ENCODE measurements at regions not wholly inside any gene's neighbourhood (a gene's known extent, or its start where the extent isn't known, plus 50 kb on each side); places are given as distances from the start of the nearest gene placed in this dataset.

DNA sequence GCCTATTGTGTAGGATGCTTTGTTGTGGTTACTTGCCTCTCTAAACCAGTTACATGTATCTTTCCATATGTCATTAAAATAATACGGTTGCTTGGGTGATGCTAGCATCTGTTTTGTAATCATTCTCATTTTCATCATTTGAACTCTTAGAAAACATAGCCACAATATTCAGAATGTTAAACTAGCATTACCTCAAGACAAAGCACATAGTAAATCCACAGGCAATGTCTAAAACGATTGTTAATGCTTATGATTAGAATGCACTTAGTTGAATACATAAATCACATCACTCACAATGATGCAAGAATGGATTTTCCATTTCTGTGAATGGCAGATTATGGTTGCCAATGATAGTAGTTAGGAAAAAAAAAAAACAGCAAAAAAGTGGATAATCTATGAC, 110.0 kb upstream of the NAALADL2 start:
- no peaks in the 10 kb centered on the region for H3K9me3 ChIP-seq (ENCODE audit: low read depth, low read length)
- TF ChIP-seq EZH2 (IDR thresholded peaks at IDR 0.05) (no peak), POLR2AphosphoS5 (IDR thresholded peaks at IDR 0.05; ENCODE audit: borderline replicate concordance, low read depth, low read length) (no peak), FOXP2 (optimal IDR thresholded peaks at IDR 0.05; ENCODE audit: control extremely low read depth, extremely low read length, insufficient read depth) (no peak)
- H3K36me3 ChIP-seq (ENCODE audit: insufficient read depth, low read length) = no peaks in the 10 kb centered on the region
- no peak for DNase-seq (ENCODE audit: low read depth, low spot score)
- no peak overlapping the region for H3K27ac ChIP-seq
- H3K9ac ChIP-seq (ENCODE audit: insufficient read length) = no peak overlapping the region
- no peak overlapping the region for H3K4me3 ChIP-seq

DNA sequence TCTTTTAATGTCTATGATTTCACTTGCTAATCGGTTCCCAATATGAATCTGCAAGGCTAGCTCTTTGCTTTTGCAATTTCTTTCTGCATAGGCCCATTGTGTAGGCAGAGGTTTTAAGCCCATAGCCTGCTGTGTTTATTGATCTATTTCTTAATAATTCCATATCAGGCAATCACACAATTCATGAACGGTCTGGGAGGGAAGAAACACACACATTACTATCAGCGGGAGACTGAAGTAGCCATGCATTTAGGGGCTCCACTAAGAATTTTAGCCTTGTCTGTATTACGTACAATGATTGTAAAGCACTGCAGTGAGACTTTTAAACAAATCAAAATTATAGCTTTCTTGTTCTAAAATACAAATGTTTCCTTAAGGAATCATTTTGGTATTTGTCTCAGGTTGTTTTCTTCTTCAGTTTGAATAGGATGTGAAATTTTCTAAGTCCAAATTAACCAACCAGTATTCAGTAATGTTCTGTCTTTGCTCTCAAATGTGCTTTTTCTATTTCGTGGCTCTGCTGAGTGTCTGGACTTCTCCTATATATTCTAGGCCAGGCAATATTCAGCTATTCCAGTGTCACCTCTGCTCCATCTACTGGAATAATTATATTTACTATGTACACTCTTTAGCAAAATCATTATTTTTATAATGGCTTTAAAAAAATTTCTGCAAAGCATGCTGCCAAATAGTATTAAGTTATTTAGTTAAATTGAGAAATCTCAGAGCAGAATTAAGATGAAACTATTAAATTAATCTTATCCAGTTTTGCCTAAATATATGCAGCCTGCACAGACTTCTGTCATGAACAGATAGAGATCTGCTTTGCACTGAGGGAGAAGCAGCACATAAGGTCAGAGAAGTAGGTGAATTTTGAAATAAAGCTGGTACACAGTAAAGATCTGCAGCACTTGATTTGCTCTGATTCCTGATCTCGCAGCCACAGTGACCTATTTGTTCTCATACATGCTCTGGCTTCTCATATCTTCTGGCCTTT, 103.0 kb upstream of the NAALADL2 start:
- TF ChIP-seq EZH2 (IDR thresholded peaks at IDR 0.05) (no peak), FOXP2 (optimal IDR thresholded peaks at IDR 0.05; ENCODE audit: control extremely low read depth, extremely low read length, insufficient read depth) (no peak), POLR2AphosphoS5 (IDR thresholded peaks at IDR 0.05; ENCODE audit: borderline replicate concordance, low read depth, low read length) (no peak)

GRCh38 chr3:174758943-174759342, 100.2 kb upstream of the NAALADL2 start:
- Histone ChIP-seq H3K36me3 (ENCODE audit: insufficient read depth, low read length) (no peaks in the 10 kb centered on the region), H3K9ac (ENCODE audit: insufficient read length) (no peak overlapping the region), H3K4me3 (no peak overlapping the region), H3K27ac (no peak overlapping the region), H3K9me3 (ENCODE audit: low read depth, low read length) (no peaks in the 10 kb centered on the region)
- TF ChIP-seq FOXP2 (optimal IDR thresholded peaks at IDR 0.05; ENCODE audit: control extremely low read depth, extremely low read length, insufficient read depth) = no peak
- no peak for TF ChIP-seq EZH2 (IDR thresholded peaks at IDR 0.05)
- TF ChIP-seq POLR2AphosphoS5 (IDR thresholded peaks at IDR 0.05; ENCODE audit: borderline replicate concordance, low read depth, low read length) = no peak
- no peak for DNase-seq (ENCODE audit: low read depth, low spot score)

More for the DNA sequence above, 103.0 kb upstream of the NAALADL2 start:
- H3K9me3 ChIP-seq (ENCODE audit: low read depth, low read length) = no peaks in the 10 kb centered on the region
- no peak for DNase-seq (ENCODE audit: low read depth, low spot score)
- H3K9ac ChIP-seq (ENCODE audit: insufficient read length) = no peak overlapping the region
- no peaks in the 10 kb centered on the region for H3K36me3 ChIP-seq (ENCODE audit: insufficient read depth, low read length)
- no peak overlapping the region for H3K4me3 ChIP-seq
- H3K27ac ChIP-seq = no peak overlapping the region

DNA sequence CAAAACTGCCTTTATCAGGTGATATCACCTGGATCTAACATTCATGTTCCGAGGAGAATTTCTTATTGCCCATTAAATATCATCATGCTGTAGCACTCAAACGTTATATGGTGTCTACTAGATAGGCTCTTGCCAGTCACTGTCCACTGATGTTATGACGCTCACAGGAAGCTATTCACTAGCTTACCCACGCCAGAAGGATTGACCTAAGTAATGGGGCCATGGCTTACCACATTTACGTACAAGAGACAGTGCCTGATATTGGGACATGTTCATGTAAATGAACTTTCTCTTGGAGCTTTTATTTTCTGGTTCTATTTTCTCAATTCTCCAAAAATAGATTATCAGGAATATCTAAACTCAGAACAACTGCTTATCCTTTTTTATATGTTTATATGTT, 91.7 kb upstream of the NAALADL2 start:
- no peak overlapping the region for H3K9ac ChIP-seq (ENCODE audit: insufficient read length)
- H3K9me3 ChIP-seq (ENCODE audit: low read depth, low read length) = no peaks in the 10 kb centered on the region
- H3K4me3 ChIP-seq = no peak overlapping the region
- no peak overlapping the region for H3K27ac ChIP-seq
- DNase-seq (ENCODE audit: low read depth, low spot score) = no peak
- TF ChIP-seq EZH2 (IDR thresholded peaks at IDR 0.05) = no peak
- TF ChIP-seq POLR2AphosphoS5 (IDR thresholded peaks at IDR 0.05; ENCODE audit: borderline replicate concordance, low read depth, low read length) = no peak
- no peak for TF ChIP-seq FOXP2 (optimal IDR thresholded peaks at IDR 0.05; ENCODE audit: control extremely low read depth, extremely low read length, insufficient read depth)
- no peaks in the 10 kb centered on the region for H3K36me3 ChIP-seq (ENCODE audit: insufficient read depth, low read length)

DNA sequence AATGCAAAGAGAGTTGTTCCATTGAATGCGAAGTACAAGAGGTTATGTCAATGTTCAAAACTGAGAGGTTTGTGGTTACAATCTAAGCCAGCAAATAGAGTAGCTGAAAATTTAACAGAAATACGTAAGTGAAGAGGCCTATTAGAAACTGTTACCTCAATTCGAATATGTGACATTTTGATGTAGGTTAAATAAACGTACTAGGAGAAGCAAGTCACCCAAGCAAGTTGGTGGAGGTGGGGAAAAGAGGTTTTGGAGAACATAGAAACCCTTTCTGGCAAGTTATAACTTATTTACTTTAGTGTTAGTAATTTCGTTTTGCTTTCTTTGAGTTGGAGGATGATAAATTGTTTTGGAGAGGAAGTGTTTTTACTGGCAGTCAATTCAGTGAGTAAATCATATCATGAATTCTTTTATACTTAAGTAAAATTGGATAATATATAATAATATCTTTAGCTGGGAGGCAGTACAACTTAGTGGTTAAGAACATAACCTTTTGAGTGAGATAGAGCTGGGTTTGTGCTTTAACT, 91.2 kb upstream of the NAALADL2 start:
- Histone ChIP-seq H3K36me3 (ENCODE audit: insufficient read depth, low read length) (no peaks in the 10 kb centered on the region), H3K9me3 (ENCODE audit: low read depth, low read length) (no peaks in the 10 kb centered on the region), H3K9ac (ENCODE audit: insufficient read length) (no peak overlapping the region), H3K4me3 (no peak overlapping the region), H3K27ac (no peak overlapping the region)
- TF ChIP-seq FOXP2 (optimal IDR thresholded peaks at IDR 0.05; ENCODE audit: control extremely low read depth, extremely low read length, insufficient read depth) (no peak), POLR2AphosphoS5 (IDR thresholded peaks at IDR 0.05; ENCODE audit: borderline replicate concordance, low read depth, low read length) (no peak), EZH2 (IDR thresholded peaks at IDR 0.05) (no peak)
- no peak for DNase-seq (ENCODE audit: low read depth, low spot score)

GRCh38 chr3:174769171-174769570, 90.0 kb upstream of the NAALADL2 start:
- no peaks in the 10 kb centered on the region for H3K36me3 ChIP-seq (ENCODE audit: insufficient read depth, low read length)
- H3K9me3 ChIP-seq (ENCODE audit: low read depth, low read length) = no peaks in the 10 kb centered on the region
- no peak overlapping the region for H3K4me3 ChIP-seq
- H3K27ac ChIP-seq = no peak overlapping the region
- no peak overlapping the region for H3K9ac ChIP-seq (ENCODE audit: insufficient read length)
- TF ChIP-seq POLR2AphosphoS5 (IDR thresholded peaks at IDR 0.05; ENCODE audit: borderline replicate concordance, low read depth, low read length) (no peak), EZH2 (IDR thresholded peaks at IDR 0.05) (no peak), FOXP2 (optimal IDR thresholded peaks at IDR 0.05; ENCODE audit: control extremely low read depth, extremely low read length, insufficient read depth) (no peak)
- no peak for DNase-seq (ENCODE audit: low read depth, low spot score)

DNA sequence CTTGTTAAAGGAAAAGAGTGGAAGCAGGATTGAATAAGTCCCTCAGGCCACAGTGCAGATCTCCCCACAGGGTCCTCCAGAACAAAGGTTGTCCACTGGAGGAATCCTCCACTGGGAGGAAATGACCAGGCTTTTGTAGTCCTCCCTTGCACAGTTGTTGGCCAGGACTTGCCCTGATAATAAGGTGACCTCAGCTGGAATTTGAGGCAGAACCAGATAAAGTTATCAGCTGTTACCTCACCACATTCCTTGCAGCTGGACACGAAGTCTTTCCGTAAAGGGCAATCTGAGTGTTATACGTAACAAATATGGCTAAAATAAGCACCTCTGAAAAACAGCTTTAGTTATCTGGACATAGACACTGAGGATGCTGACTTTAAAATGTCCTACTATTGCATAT, 83.5 kb upstream of the NAALADL2 start:
- DNase-seq (ENCODE audit: low read depth, low spot score) = no peak
- H3K9me3 ChIP-seq (ENCODE audit: low read depth, low read length) = no peaks in the 10 kb centered on the region
- no peak overlapping the region for H3K9ac ChIP-seq (ENCODE audit: insufficient read length)
- no peak for TF ChIP-seq POLR2AphosphoS5 (IDR thresholded peaks at IDR 0.05; ENCODE audit: borderline replicate concordance, low read depth, low read length)
- TF ChIP-seq EZH2 (IDR thresholded peaks at IDR 0.05) = no peak
- no peak for TF ChIP-seq FOXP2 (optimal IDR thresholded peaks at IDR 0.05; ENCODE audit: control extremely low read depth, extremely low read length, insufficient read depth)
- H3K36me3 ChIP-seq (ENCODE audit: insufficient read depth, low read length) = no peaks in the 10 kb centered on the region
- no peak overlapping the region for H3K27ac ChIP-seq
- no peak overlapping the region for H3K4me3 ChIP-seq

GRCh38 chr3:174776123-174776522, 83.0 kb upstream of the NAALADL2 start:
- H3K9me3 ChIP-seq (ENCODE audit: low read depth, low read length) = no peaks in the 10 kb centered on the region

More at GRCh38 chr3:174776123-174776522, 83.0 kb upstream of the NAALADL2 start:
- DNase-seq (ENCODE audit: low read depth, low spot score) = no peak
- TF ChIP-seq FOXP2 (optimal IDR thresholded peaks at IDR 0.05; ENCODE audit: control extremely low read depth, extremely low read length, insufficient read depth) (no peak), POLR2AphosphoS5 (IDR thresholded peaks at IDR 0.05; ENCODE audit: borderline replicate concordance, low read depth, low read length) (no peak), EZH2 (IDR thresholded peaks at IDR 0.05) (no peak)
- no peaks in the 10 kb centered on the region for H3K36me3 ChIP-seq (ENCODE audit: insufficient read depth, low read length)
- H3K27ac ChIP-seq = no peak overlapping the region
- no peak overlapping the region for H3K9ac ChIP-seq (ENCODE audit: insufficient read length)
- H3K4me3 ChIP-seq = no peak overlapping the region

Data from SK-N-MC (cell line).